BLaER1 (cell line): ENCODE measurements at regions not wholly inside any gene's neighbourhood (a gene's known extent, or its start where the extent isn't known, plus 50 kb on each side); places are given as distances from the start of the nearest gene placed in this dataset.

Experiments
- H3K27ac ChIP-seq: shearing (Covaris generic); formaldehyde crosslinking; 2 replicates; pipeline ENCODE4 v1.8.1; 2022
- H3K27me3 ChIP-seq: shearing (Covaris generic); formaldehyde crosslinking; 2 replicates; pipeline ENCODE4 v1.8.1; 2022
- H3K36me3 ChIP-seq: shearing (Covaris generic); formaldehyde crosslinking; 2 replicates; pipeline ENCODE4 v1.8.1; 2022
- H3K4me1 ChIP-seq: shearing (Covaris generic); formaldehyde crosslinking; 2 replicates; pipeline ENCODE4 v1.8.1; 2022
- H3K4me2 ChIP-seq: shearing (Covaris generic); formaldehyde crosslinking; 2 replicates; pipeline ENCODE4 v1.8.1; 2022
- H3K4me3 ChIP-seq: shearing (Covaris generic); formaldehyde crosslinking; 2 replicates; pipeline ENCODE4 v1.8.1; 2022
- H3K9ac ChIP-seq: shearing (Covaris generic); formaldehyde crosslinking; 2 replicates; pipeline ENCODE4 v1.8.1; 2022
- H3K9me3 ChIP-seq: shearing (Covaris generic); formaldehyde crosslinking; 2 replicates; pipeline ENCODE4 v1.8.1; 2022
- H4K20me1 ChIP-seq: shearing (Covaris generic); formaldehyde crosslinking; 2 replicates; pipeline ENCODE4 v1.8.1; 2022
- Cebpa-rat ChIP-seq: shearing (Covaris generic); IDR thresholded peaks from 2 replicates; pipeline ENCODE4 v1.8.1; 2022

GRCh38 chr12:34526946-34527345 lies 504.6 kb downstream of the ALG10 start:
- Histone ChIP-seq H3K4me3 (no peak overlapping the region), H4K20me1 (no peaks in the 10 kb centered on the region), H3K9me3 (no peaks in the 10 kb centered on the region; the same call in 1 of the 2 replicates), H3K4me1 (no peaks in the 10 kb centered on the region), H3K36me3 (no peaks in the 10 kb centered on the region), H3K27me3 (no peaks in the 10 kb centered on the region), H3K4me2 (no peak overlapping the region), H3K9ac (no peak overlapping the region), H3K27ac (no peak overlapping the region)
- TF ChIP-seq Cebpa-rat = no peak

GRCh38 chr12:34547276-34547675 lies 525.0 kb downstream of the ALG10 start:
- no peak overlapping the region for H3K9ac ChIP-seq
- no peak overlapping the region for H3K4me3 ChIP-seq
- no peak overlapping the region for H3K4me2 ChIP-seq
- no peak overlapping the region for H3K27ac ChIP-seq
- peaks cover 97% of the 10 kb centered on the region for H3K9me3 ChIP-seq
- no peaks in the 10 kb centered on the region for H3K27me3 ChIP-seq
- no peaks in the 10 kb centered on the region for H3K36me3 ChIP-seq
- TF ChIP-seq Cebpa-rat = no peak
- no peaks in the 10 kb centered on the region for H3K4me1 ChIP-seq
- no peaks in the 10 kb centered on the region for H4K20me1 ChIP-seq

GRCh38 chr12:34591966-34592365 lies 569.7 kb downstream of the ALG10 start:
- peaks cover 100% of the 10 kb centered on the region for H3K9me3 ChIP-seq
- H3K9ac ChIP-seq = no peak overlapping the region
- H4K20me1 ChIP-seq = no peaks in the 10 kb centered on the region
- TF ChIP-seq Cebpa-rat = no peak
- H3K27me3 ChIP-seq = no peaks in the 10 kb centered on the region
- no peak overlapping the region for H3K27ac ChIP-seq
- no peak overlapping the region for H3K4me2 ChIP-seq
- no peak overlapping the region for H3K4me3 ChIP-seq
- 0 out of 2 replicates have a peak, but pooled peaks cover 4% of the 10 kb centered on the region for H3K36me3 ChIP-seq
- no peaks in the 10 kb centered on the region for H3K4me1 ChIP-seq

- Histone ChIP-seq H3K4me2 (no peak overlapping the region), H3K27ac (no peak overlapping the region), H3K27me3 (no peaks in the 10 kb centered on the region), H3K9ac (no peak overlapping the region), H3K4me3 (no peak overlapping the region), H3K9me3 (peaks cover 100% of the 10 kb centered on the region), H3K4me1 (no peaks in the 10 kb centered on the region), H3K36me3 (0 out of 2 replicates have a peak, but pooled peaks cover 4% of the 10 kb centered on the region), H4K20me1 (no peaks in the 10 kb centered on the region)
- TF ChIP-seq Cebpa-rat = no peak
Observed at GRCh38 chr12:34595749-34596733, 573.7 kb downstream of the ALG10 start.

- no peak overlapping the region for H3K27ac ChIP-seq
- 0 out of 2 replicates have a peak, but pooled peaks cover 4% of the 10 kb centered on the region for H3K36me3 ChIP-seq
- H3K4me1 ChIP-seq = no peaks in the 10 kb centered on the region
- H3K27me3 ChIP-seq = no peaks in the 10 kb centered on the region
- H4K20me1 ChIP-seq = no peaks in the 10 kb centered on the region
- no peak overlapping the region for H3K4me3 ChIP-seq
- TF ChIP-seq Cebpa-rat = no peak
- no peak overlapping the region for H3K9ac ChIP-seq
- peaks cover 100% of the 10 kb centered on the region for H3K9me3 ChIP-seq
- H3K4me2 ChIP-seq = no peak overlapping the region
Observed at GRCh38 chr12:34597548-34598351, 575.5 kb downstream of the ALG10 start.

GRCh38 chr12:34598352-34598827 lies 576.1 kb downstream of the ALG10 start:
- H3K36me3 ChIP-seq = 0 out of 2 replicates have a peak, but pooled peaks cover 4% of the 10 kb centered on the region
- H3K4me2 ChIP-seq = no peak overlapping the region
- no peak for TF ChIP-seq Cebpa-rat
- H3K27ac ChIP-seq = no peak overlapping the region
- no peaks in the 10 kb centered on the region for H3K4me1 ChIP-seq
- no peak overlapping the region for H3K4me3 ChIP-seq
- H3K9ac ChIP-seq = no peak overlapping the region
- peaks cover 100% of the 10 kb centered on the region for H3K9me3 ChIP-seq
- H4K20me1 ChIP-seq = no peaks in the 10 kb centered on the region
- H3K27me3 ChIP-seq = no peaks in the 10 kb centered on the region

- Histone ChIP-seq H3K4me2 (no peak overlapping the region), H4K20me1 (no peaks in the 10 kb centered on the region), H3K4me3 (no peak overlapping the region), H3K9ac (no peak overlapping the region), H3K4me1 (no peaks in the 10 kb centered on the region), H3K36me3 (0 out of 2 replicates have a peak, but pooled peaks cover 4% of the 10 kb centered on the region), H3K9me3 (peaks cover 100% of the 10 kb centered on the region), H3K27me3 (no peaks in the 10 kb centered on the region), H3K27ac (no peak overlapping the region)
- TF ChIP-seq Cebpa-rat = no peak
Observed at GRCh38 chr12:34598851-34599529, 576.7 kb downstream of the ALG10 start.

GRCh38 chr12:34599530-34600513 lies 577.5 kb downstream of the ALG10 start:
- no peaks in the 10 kb centered on the region for H3K4me1 ChIP-seq
- H3K27ac ChIP-seq = no peak overlapping the region
- H3K9ac ChIP-seq = no peak overlapping the region
- no peak overlapping the region for H3K4me3 ChIP-seq
- H3K27me3 ChIP-seq = no peaks in the 10 kb centered on the region
- no peaks in the 10 kb centered on the region for H4K20me1 ChIP-seq
- H3K36me3 ChIP-seq = 0 out of 2 replicates have a peak, but pooled peaks cover 4% of the 10 kb centered on the region
- no peak for TF ChIP-seq Cebpa-rat
- no peak overlapping the region for H3K4me2 ChIP-seq
- H3K9me3 ChIP-seq = peaks cover 100% of the 10 kb centered on the region
